Sigmoid colon (tissue), 4 donors: ENCODE measurements at regions not wholly inside any gene's neighbourhood (a gene's known extent, or its start where the extent isn't known, plus 50 kb on each side); places are given as distances from the start of the nearest gene placed in this dataset.

Experiments
- CTCF ChIP-seq, 4 experiments: fragments of 450-650 bp in 3 of 4; fragments of 200-600 bp in 1 of 4; IDR thresholded peaks; one replicate each; pipeline ENCODE4 v1.5.1; 2016 to 2019; ENCODE audit warnings: antibody characterized with exemption in 4 of 4, mild to moderate bottlenecking in 3 of 4, moderate library complexity in 2 of 4
- POLR2A ChIP-seq, 2 donors: fragments of 450-650 bp; IDR thresholded peaks; one replicate each; pipeline ENCODE4 v1.6.1; 2016; ENCODE audit warnings: antibody characterized with exemption in 2 of 2, mild to moderate bottlenecking in 2 of 2, moderate library complexity in 2 of 2
- POLR2AphosphoS5 ChIP-seq, 4 donors: sonication (generic); formaldehyde crosslinking; IDR thresholded peaks; one replicate each; pipeline ENCODE4 v1.6.1; 2017; ENCODE audit warnings: antibody characterized with exemption in 4 of 4

- TF ChIP-seq CTCF (IDR thresholded peaks at IDR 0.05): no peak
- TF ChIP-seq POLR2A (IDR thresholded peaks at IDR 0.05): no peak
- TF ChIP-seq POLR2AphosphoS5 (IDR thresholded peaks at IDR 0.05): no peak
Measured at GRCh38 chr11:92779746-92780145, 189.7 kb upstream of the MTNR1B start.
